Activated CD4-positive, alpha-beta T cell treated with anti-CD3 and anti-CD28 coated beads for 48 hours (primary cell): ENCODE measurements at regions not wholly inside any gene's neighbourhood (a gene's known extent, or its start where the extent isn't known, plus 50 kb on each side); places are given as distances from the start of the nearest gene placed in this dataset.

Source experiments
- DNase-seq: peaks from one replicate; pipeline ENCODE4 v3.0.0-alpha.2; 2020

GRCh38 chr1:232518349-232518748 is 111.6 kb downstream of the SIPA1L2 start:
- DNase-seq = no peak

GRCh38 chr1:232517204-232517603 is 112.7 kb downstream of the SIPA1L2 start:
- DNase-seq = no peak

GRCh38 chr1:232515706-232516105 is 114.2 kb downstream of the SIPA1L2 start:
- DNase-seq = no peak

GRCh38 chr1:232512712-232513111 is 117.2 kb downstream of the SIPA1L2 start:
- DNase-seq = no peak

- DNase-seq = no peak
Measured at GRCh38 chr1:232511172-232511571, 118.8 kb downstream of the SIPA1L2 start.

- DNase-seq = no peak
Measured at GRCh38 chr1:232510367-232511110, 119.4 kb downstream of the SIPA1L2 start.

- no peak for DNase-seq
Measured at GRCh38 chr1:232509570-232509969, 120.4 kb downstream of the SIPA1L2 start.

GRCh38 chr1:232508130-232508701 is 121.7 kb downstream of the SIPA1L2 start:
- DNase-seq = no peak

GRCh38 chr1:232507571-232507970 is 122.4 kb downstream of the SIPA1L2 start:
- no peak for DNase-seq

- no peak for DNase-seq
Measured at GRCh38 chr1:232505884-232506283, 124.0 kb downstream of the SIPA1L2 start.

GRCh38 chr1:232504651-232505050 is 125.3 kb downstream of the SIPA1L2 start:
- no peak for DNase-seq

- no peak for DNase-seq
Measured at GRCh38 chr1:232503497-232503896, 126.4 kb downstream of the SIPA1L2 start.

GRCh38 chr1:232501854-232502253 is 128.1 kb downstream of the SIPA1L2 start:
- DNase-seq = no peak

GRCh38 chr1:232499188-232499587 is 130.7 kb downstream of the SIPA1L2 start:
- no peak for DNase-seq

GRCh38 chr1:232493869-232494268 is 136.1 kb downstream of the SIPA1L2 start:
- DNase-seq = no peak

- no peak for DNase-seq
Measured at GRCh38 chr1:232489256-232489655, 140.7 kb downstream of the SIPA1L2 start.

GRCh38 chr1:232487236-232487635 is 142.7 kb downstream of the SIPA1L2 start:
- DNase-seq = no peak

GRCh38 chr1:232486454-232487207 is 143.3 kb downstream of the SIPA1L2 start:
- no peak for DNase-seq

GRCh38 chr1:232486006-232486405 is 143.9 kb downstream of the SIPA1L2 start:
- no peak for DNase-seq

- DNase-seq = no peak
Measured at GRCh38 chr1:232484856-232485255, 145.1 kb downstream of the SIPA1L2 start.

- no peak for DNase-seq
Measured at GRCh38 chr1:232483826-232484225, 146.1 kb downstream of the SIPA1L2 start.

- no peak for DNase-seq
Measured at GRCh38 chr1:232481091-232481490, 148.8 kb downstream of the SIPA1L2 start.

GRCh38 chr1:232477728-232478127 is 152.2 kb downstream of the SIPA1L2 start:
- no peak for DNase-seq

- no peak for DNase-seq
Measured at GRCh38 chr1:232476538-232476950, 153.4 kb downstream of the SIPA1L2 start.
